ENCODE measurements at regions not wholly inside any gene's neighbourhood (a gene's known extent, or its start where the extent isn't known, plus 50 kb on each side); places are given as distances from the start of the nearest gene placed in this dataset.

DNA sequence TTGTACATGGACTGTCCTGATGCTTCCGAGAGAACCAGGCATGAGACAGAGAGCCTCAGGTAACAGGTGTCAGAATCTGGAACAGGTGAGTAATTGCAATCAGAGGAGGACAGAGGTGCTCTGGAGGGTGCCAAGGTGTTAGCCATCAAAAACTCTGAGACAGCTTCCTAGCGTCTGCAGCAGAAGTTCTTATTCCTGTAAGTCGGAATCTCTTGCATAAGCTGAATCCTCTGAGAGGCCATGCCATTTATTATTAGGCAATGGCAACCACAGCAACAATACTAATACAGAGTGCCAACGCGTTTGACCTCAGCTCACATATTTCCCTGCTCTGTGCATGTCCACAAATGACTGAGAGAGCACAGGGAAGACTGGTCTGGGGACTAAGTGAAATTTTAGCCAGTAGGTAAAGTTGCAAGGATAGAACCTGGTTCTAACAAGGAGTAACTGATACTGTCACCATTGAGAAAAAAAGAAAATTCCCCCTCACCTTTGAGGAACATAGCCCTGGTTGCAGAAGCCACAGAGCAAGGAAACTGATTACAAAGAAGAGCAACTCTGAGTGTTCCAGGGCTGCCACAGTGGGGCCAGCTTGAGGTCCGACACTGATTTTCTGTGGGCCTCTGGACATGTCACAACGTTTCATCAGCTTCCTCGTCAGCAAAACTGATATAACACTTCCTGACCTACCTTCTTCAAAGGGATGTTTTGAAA, 55.1 kb upstream of the ACSL3 start:
- TF ChIP-seq TOX (CRISPR knock-in tag; IDR thresholded peaks at IDR 0.05; ENCODE audit: borderline replicate concordance) (no peak), OSR1 (CRISPR knock-in tag; IDR thresholded peaks at IDR 0.05) (no peak), CSDC2 (CRISPR knock-in tag; IDR thresholded peaks at IDR 0.05) (no peak), ISL1 (CRISPR knock-in tag; IDR thresholded peaks at IDR 0.05) (no peak)

Data from SK-N-SH treated with all-trans-retinoic acid at 6 μM for 48 hours (cell line).